Left lung (tissue), 4 donors: ENCODE measurements at regions not wholly inside any gene's neighbourhood (a gene's known extent, or its start where the extent isn't known, plus 50 kb on each side); places are given as distances from the start of the nearest gene placed in this dataset.

Source experiments
- ATAC-seq: fragments of 200-7000 bp; cut with Tn5 transposase; one replicate; pipeline ENCODE4 v1.9.1; 2020; ENCODE audit warnings: moderate library complexity
- DNase-seq, 4 donors: peaks; one replicate each; pipeline ENCODE4 v3.0.0-alpha.2; 2013 to 2020
- H3K27ac ChIP-seq, 2 donors: fragments of 200-600 bp; sonication (generic) in 1 of 2; one replicate each; pipeline versions ENCODE4 v1.5.0 to v1.8.0; 2020 to 2021
- H3K27me3 ChIP-seq, 2 donors: fragments of 200-600 bp; sonication (generic) in 1 of 2; one replicate each; pipeline versions ENCODE4 v1.5.0 to v1.8.0; 2020 to 2021
- H3K36me3 ChIP-seq, 2 donors: fragments of 200-600 bp; sonication (generic) in 1 of 2; one replicate each; pipeline versions ENCODE4 v1.5.0 to v1.8.0; 2020 to 2021
- H3K4me1 ChIP-seq, 2 donors: fragments of 200-600 bp; one replicate each; pipeline ENCODE4 v1.8.0; 2021
- H3K4me3 ChIP-seq, 2 donors: fragments of 200-600 bp; sonication (generic) in 1 of 2; one replicate each; pipeline versions ENCODE4 v1.5.0 to v1.8.0; 2020 to 2021; ENCODE audit warnings: mild to moderate bottlenecking in 1 of 2
- H3K9me3 ChIP-seq, 2 donors: fragments of 200-600 bp; sonication (generic) in 1 of 2; one replicate each; pipeline versions ENCODE4 v1.5.0 to v1.8.0; 2020 to 2021
- CTCF ChIP-seq, 2 donors: fragments of 200-600 bp; sonication (generic) in 1 of 2; IDR thresholded peaks; one replicate each; pipeline versions ENCODE4 v1.5.0 to v1.8.0; 2021; ENCODE audit warnings: antibody characterized with exemption in 2 of 2
- intact Hi-C, 2 donors: fragments of 100-400 bp; cut with DNase I; formaldehyde crosslinking; loops; one replicate each; pipeline versions ENCODE4 v1.11.2 to v1.14.2; 2022
- donor health status: DM: no; HTN: yes; CAD: no.
- donor health status: DM: no; HTN: no; CAD: no.

GRCh38 chr12:46446645-46447044 lies 74.1 kb upstream of the SLC38A2 start:
- no peak overlapping the region for H3K27ac ChIP-seq
- H3K27me3 ChIP-seq: no peaks in the 10 kb centered on the region
- ATAC-seq (peak; percentile 24), DNase-seq (no peak)
- no peaks in the 10 kb centered on the region for H3K36me3 ChIP-seq
- no peak overlapping the region for H3K4me3 ChIP-seq
- no peaks in the 10 kb centered on the region for H3K9me3 ChIP-seq
- TF ChIP-seq CTCF (IDR thresholded peaks at IDR 0.05): no peak
- intact Hi-C loops: no loop called here
- H3K4me1 ChIP-seq: peaks cover 4 to 26% of the 10 kb centered on the region in 2 donors

DNA sequence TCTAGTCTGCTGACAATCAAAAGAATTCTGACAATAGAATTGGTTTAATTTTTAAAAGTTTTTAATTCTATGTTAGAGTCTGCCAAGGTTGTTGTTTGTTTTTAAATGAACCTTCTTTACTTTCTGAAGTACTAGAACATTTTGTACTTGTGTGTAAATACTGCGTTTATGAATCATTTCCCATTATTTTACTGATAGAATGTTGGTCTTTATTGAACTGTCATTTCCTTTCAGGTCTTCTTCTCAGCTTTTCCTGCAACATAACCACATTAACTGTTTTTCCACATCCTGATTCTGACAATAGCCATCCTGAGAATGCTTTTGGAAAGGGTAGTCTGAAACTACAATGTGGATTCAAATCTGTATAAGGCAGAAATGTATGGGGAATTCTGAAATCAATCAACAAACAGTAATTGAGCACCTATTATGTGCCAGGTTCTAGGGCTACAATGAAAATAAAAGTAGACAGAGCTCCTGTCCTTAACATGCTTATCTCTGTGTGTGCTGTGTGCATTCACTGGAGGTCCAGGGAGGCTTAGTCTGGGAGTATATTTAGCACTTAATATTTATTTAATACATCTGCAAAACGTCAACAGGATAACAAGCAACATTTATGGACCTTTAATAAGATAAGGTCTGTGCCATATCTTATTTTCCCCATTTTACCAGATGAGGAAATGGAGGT lies 73.1 kb upstream of the SLC38A2 start:
- H3K27me3 ChIP-seq: no peaks in the 10 kb centered on the region
- no peaks in the 10 kb centered on the region for H3K36me3 ChIP-seq
- H3K9me3 ChIP-seq: no peaks in the 10 kb centered on the region
- H3K4me3 ChIP-seq: no peak overlapping the region
- H3K27ac ChIP-seq: no peak overlapping the region
- ATAC-seq: no peak
- no peak for TF ChIP-seq CTCF (IDR thresholded peaks at IDR 0.05)
- intact Hi-C loops: no loop called here
- no peak for DNase-seq
- peaks cover 4 to 22% of the 10 kb centered on the region in 2 donors for H3K4me1 ChIP-seq

- Histone ChIP-seq H3K36me3 (no peaks in the 10 kb centered on the region), H3K27me3 (no peaks in the 10 kb centered on the region), H3K9me3 (no peaks in the 10 kb centered on the region), H3K27ac (no peak overlapping the region), H3K4me1 (peaks cover 1 to 16% of the 10 kb centered on the region in 2 donors), H3K4me3 (no peak overlapping the region)
- intact Hi-C loops: no loop called here
- ATAC-seq (no peak), DNase-seq (no peak)
- TF ChIP-seq CTCF (IDR thresholded peaks at IDR 0.05): no peak
These were observed 72.5 kb upstream of the SLC38A2 start for GRCh38 chr12:46445093-46445492.

DNA sequence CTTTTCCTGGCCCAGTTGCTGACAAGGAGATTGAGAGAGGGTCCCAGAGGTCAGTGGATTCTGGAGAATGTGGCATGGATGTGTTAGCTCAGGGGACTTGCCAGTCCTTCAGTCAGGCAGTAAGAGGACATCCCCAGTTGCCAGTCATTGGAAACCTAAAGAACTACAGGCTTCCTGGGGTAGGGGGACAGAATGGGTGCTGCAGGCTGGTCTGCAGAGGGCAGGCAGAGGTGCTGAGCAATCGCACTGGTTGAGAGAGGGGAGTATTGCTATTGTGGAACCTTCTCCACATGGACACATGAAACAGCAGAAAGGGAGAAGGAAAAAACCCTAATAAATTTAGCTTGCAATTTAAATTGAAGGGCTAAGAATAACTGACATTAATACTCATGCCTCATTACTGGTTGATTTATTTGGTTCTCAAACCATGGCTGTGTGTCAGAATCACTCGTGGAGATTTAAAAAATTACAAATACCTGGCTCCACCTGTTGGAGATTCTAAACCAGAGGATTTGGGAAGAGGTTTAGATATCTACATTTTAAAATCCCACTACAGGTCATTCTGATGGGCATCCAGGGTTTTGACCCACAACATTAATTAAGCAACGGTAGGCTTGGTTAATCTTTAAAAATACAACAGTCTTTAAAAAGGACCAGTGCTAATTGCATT lies 71.2 kb upstream of the SLC38A2 start:
- no peaks in the 10 kb centered on the region for H3K9me3 ChIP-seq
- ATAC-seq (no peak), DNase-seq (no peak)
- H3K4me3 ChIP-seq: no peak overlapping the region
- no peak for TF ChIP-seq CTCF (IDR thresholded peaks at IDR 0.05)
- no peaks in the 10 kb centered on the region for H3K27me3 ChIP-seq
- intact Hi-C loops: no loop called here
- H3K36me3 ChIP-seq: no peaks in the 10 kb centered on the region
- peaks cover 0 to 13% of the 10 kb centered on the region in 2 donors for H3K4me1 ChIP-seq
- H3K27ac ChIP-seq: no peak overlapping the region

GRCh38 chr12:46442738-46443137 lies 70.2 kb upstream of the SLC38A2 start:
- Histone ChIP-seq H3K9me3 (no peaks in the 10 kb centered on the region), H3K27ac (no peak overlapping the region), H3K27me3 (no peaks in the 10 kb centered on the region), H3K4me1 (peaks cover 0 to 13% of the 10 kb centered on the region in 2 donors), H3K36me3 (no peaks in the 10 kb centered on the region), H3K4me3 (no peak overlapping the region)
- ATAC-seq (no peak), DNase-seq (no peak)
- no peak for TF ChIP-seq CTCF (IDR thresholded peaks at IDR 0.05)
- intact Hi-C loops: no loop called here
